ENCODE measurements at regions not wholly inside any gene's neighbourhood (a gene's known extent, or its start where the extent isn't known, plus 50 kb on each side); places are given as distances from the start of the nearest gene placed in this dataset.

- TF ChIP-seq POLR2A (IDR thresholded peaks at IDR 0.05), result no peak
- TF ChIP-seq, protein P1, sequence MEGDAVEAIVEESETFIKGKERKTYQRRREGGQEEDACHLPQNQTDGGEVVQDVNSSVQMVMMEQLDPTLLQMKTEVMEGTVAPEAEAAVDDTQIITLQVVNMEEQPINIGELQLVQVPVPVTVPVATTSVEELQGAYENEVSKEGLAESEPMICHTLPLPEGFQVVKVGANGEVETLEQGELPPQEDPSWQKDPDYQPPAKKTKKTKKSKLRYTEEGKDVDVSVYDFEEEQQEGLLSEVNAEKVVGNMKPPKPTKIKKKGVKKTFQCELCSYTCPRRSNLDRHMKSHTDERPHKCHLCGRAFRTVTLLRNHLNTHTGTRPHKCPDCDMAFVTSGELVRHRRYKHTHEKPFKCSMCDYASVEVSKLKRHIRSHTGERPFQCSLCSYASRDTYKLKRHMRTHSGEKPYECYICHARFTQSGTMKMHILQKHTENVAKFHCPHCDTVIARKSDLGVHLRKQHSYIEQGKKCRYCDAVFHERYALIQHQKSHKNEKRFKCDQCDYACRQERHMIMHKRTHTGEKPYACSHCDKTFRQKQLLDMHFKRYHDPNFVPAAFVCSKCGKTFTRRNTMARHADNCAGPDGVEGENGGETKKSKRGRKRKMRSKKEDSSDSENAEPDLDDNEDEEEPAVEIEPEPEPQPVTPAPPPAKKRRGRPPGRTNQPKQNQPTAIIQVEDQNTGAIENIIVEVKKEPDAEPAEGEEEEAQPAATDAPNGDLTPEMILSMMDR (IDR thresholded peaks at IDR 0.05), result no peak
Measured at GRCh38 chr1:4107291-4107690, 207.2 kb upstream of the C1orf174 start.

Data from tibial nerve (tissue), 3 donors.